NCI-H187 treated with DMSO at 0.1 percent for 48 hours (cell line): ENCODE measurements at regions not wholly inside any gene's neighbourhood (a gene's known extent, or its start where the extent isn't known, plus 50 kb on each side); places are given as distances from the start of the nearest gene placed in this dataset.
"Not testable (repeated sequence)": the region's sequence is repeated elsewhere in the genome, so short reads cannot be mapped to it uniquely, and the experiment has no call there.

Experiments
- DNase-seq: peaks from one replicate; lab custom pipeline; 2025; lab: John Stamatoyannopoulos, UW

DNA sequence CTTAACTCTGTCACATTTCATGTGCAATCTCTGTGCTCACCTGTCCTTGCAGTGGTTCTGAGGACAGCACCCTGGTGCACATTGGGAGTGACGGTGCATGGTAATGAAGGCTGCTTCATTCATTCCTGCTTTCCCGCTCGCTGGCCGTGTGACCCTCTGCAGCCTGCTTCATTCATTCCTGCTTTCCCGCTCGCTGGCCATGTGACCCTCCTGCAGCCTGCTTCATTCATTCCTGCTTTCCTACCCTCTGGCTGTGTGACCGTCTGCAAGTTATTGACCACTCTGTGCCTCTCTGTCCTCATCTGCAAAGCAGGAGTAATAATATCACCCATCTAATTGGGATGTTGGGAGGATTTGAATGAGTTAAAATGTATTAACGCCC is 189.1 kb upstream of the TMEM132C start:
- no peak for DNase-seq

DNA sequence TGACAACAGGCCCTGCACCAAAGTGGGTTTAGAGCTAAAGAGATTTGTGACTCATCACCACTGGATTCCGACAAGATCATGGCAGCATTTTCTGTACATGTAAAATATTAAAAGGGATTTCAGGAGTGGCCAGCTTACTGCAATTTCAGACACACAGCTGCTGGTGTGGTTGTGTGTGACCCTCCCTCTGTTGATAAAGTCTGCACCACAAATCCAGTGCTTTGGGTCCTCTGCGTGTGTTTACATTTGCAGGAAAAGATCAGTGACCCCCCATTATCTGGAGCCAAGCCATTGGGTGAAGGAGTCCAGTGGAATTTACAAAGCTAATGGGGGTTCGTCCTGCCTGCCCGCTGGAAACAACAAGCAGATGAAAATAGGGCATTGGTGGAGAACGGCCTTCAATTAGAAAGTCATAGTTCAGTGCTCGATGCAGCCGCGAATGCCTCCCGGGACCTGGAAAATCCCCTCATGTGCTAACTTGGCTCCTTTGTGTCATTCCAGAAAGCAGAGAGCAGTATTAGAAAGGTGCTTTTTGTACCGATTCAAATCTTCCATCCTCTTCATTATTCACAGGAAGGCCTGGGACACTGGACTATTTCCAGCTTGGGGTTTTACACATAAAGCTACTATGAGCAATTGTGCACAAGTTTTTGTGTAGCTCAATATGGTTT is 188.5 kb upstream of the TMEM132C start:
- no peak for DNase-seq

DNA sequence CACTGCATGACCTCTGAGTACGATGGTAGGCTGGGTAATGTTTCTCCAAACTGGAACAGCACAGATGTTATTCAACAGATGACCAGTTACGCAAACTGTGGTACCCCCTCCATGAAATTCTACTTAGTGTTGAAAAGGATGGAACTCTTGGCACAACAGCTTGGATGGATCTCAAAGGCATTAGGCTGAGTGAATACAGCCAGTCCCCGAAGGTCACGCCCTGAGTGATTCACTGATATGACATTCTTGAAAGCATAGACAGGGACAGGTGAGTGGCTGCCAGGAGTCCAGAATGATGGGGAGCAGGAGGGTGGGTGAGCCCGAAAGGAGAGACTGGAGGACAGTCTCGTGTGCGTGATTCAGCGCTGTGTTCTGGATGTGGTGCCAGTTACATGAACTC is 187.5 kb upstream of the TMEM132C start:
- DNase-seq = no peak

GRCh38 chr12:128083132-128083729 is 183.7 kb upstream of the TMEM132C start:
- no peak for DNase-seq

DNA sequence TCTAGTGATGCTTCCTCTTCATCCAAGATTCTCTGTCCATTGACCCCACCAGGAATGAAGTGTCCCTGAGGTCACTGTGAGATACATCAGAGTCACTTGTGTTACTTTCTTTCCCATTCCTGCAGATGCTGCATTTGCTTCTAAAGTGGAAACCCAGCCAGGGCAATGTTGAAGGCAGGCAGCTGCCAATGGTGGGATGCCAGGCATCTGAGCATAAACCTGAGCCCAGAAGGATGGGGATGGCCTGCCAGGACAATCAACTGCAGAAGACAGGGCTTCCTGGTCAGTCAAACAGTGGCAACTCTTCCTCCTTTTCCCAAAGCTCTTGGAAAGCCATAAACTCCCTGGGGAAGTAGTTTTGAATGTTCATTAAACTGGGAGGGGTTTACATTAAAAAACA is 178.0 kb upstream of the TMEM132C start:
- DNase-seq = no peak

- no peak for DNase-seq
Observed at GRCh38 chr12:128089961-128090360, 177.0 kb upstream of the TMEM132C start.

DNA sequence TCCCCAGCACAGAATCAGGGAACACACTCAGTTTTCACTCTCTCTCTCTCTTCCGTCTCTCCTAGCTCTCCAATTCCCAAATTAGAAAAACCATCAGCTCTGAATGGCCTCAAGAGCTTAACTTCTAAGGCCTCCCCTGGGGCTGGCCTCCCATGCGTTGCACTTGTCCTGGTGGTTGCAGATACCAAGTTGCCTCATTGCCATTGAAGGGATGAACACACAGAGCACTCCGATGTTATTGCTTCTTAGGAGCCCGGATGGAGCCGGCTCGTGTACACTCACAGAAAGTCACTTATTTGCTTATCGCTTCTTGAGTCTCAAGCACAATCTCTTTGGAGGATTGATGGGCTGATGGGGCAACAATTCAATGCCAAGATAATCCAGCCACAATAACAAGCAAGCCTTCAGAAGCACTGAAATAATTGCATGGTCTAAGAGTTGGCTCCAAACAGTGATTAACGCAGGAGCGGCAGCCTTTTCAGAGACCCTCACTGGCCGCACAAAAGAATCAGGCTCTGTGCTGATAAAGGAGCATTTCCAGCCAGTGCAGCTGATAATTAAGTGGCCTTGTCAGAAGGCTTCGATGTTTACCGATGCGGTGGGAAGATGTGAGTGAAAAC is 175.8 kb upstream of the TMEM132C start:
- DNase-seq = peak; percentile 26

DNA sequence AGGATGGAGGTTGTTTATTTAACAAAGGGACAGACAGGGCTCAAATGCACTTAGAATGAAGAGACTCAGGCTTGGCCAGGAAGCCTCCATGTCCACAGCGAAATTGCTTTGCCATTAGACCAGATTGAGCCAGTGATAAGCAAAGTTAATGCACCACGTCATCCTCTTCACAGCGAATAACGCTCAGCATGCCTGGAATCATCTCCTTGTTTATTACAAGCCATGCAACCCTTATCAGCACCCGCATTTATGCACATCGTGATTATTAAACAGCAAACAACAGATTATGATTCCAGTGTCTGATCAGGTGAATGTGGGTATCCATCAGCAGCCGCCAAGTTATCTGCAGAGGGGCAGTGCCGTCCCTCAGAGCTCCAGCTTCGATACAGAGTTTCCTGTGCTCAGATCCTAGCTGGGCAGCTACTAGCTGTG is 175.0 kb upstream of the TMEM132C start:
- DNase-seq = peak; percentile 76

- no peak for DNase-seq
Observed at GRCh38 chr12:128098730-128099129, 168.2 kb upstream of the TMEM132C start.

GRCh38 chr12:128103152-128103551 is 163.8 kb upstream of the TMEM132C start:
- DNase-seq = no peak

DNA sequence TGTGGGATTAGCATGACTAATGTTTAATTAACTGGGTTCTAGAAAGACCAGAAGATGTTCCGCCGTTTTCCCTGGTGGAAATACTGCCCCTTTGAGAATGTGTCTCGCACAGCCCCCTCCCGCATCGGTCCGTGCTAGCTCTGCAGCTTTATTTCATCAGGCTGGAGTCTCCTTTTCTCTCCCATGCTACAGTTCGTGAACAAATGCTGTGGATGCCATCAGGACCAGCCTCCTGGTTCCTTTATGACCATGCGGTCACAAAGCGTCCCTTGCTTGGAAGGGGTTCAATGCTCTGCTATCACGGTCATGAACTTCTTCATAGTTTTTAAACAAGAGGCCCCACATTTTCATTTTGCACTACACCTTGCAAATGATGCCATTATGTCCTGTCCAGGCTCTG is 157.7 kb upstream of the TMEM132C start:
- DNase-seq = no peak

DNA sequence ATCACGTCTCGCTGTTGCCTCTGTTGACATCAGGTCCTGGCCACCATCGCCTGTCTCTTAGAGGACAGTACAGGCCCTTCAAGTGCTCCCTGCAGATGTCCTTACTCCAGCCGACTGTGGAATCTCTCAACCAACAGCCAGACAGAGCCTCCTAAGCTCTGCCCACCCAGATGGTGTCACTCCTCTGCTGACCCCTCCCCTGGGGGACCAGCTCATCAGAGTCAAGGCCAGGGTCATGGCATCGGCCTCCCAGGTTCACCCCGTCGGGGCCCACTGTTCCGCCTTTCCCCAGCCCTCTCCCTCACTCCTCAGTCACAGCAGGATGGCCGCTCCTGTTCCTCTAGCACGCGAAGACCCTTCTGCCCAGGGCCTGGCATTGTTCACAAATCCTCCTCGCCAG is 157.3 kb upstream of the TMEM132C start:
- no peak for DNase-seq

GRCh38 chr12:128111333-128111732 is 155.6 kb upstream of the TMEM132C start:
- no peak for DNase-seq

- no peak for DNase-seq
Observed at GRCh38 chr12:128111951-128112350, 155.0 kb upstream of the TMEM132C start.

- DNase-seq = not testable (repeated sequence)
Observed at GRCh38 chr12:128113250-128113649, 153.7 kb upstream of the TMEM132C start.

- no peak for DNase-seq
Observed at GRCh38 chr12:128114485-128114884, 152.5 kb upstream of the TMEM132C start.

- no peak for DNase-seq
Observed at GRCh38 chr12:128116537-128116936, 150.4 kb upstream of the TMEM132C start.

- no peak for DNase-seq
Observed at GRCh38 chr12:128120035-128120434, 146.9 kb upstream of the TMEM132C start.

DNA sequence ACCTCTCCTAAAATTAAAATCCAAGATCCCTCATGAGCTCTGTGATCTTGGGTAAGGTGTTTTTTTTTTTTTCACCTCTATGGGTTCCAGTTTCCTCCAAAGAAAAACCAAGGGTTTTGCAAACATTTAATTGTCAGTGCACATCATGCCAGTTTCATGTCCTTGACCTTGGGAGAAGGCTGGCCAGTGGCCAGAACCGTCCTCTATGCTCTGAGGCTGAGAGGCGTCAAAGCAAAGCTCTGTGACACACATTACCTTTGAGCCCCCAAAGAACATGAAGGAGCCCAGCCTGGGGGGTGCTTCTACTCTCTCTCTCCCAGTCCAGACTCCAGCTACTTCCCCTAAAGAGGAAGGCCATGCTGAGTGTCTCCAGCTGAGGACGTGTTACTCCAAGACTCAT is 145.5 kb upstream of the TMEM132C start:
- DNase-seq = no peak

- no peak for DNase-seq
Observed at GRCh38 chr12:128123096-128123495, 143.9 kb upstream of the TMEM132C start.

GRCh38 chr12:128131955-128132354 is 135.0 kb upstream of the TMEM132C start:
- no peak for DNase-seq

- DNase-seq = peak; percentile 32
Observed at GRCh38 chr12:128133321-128134073, 133.5 kb upstream of the TMEM132C start.

DNA sequence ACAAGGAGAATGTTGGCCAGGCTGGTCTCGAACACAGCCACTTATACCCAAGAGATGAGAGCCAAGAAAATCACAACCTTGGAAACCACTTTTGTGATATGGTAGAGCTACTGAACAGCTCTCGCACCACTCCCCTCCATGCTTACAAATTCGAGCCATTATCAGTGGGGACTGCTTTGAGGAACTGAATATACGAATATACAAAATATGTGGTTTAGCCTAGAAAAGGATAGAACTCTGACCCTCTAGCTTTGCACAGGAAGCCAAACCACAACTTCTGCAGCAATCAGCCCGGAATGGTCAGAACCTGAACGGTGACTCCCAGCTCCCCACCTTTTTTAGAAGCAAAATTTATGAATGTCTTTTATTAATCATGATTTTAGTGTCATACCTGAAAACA is 129.8 kb upstream of the TMEM132C start:
- no peak for DNase-seq
